ENCODE measurements at regions not wholly inside any gene's neighbourhood (a gene's known extent, or its start where the extent isn't known, plus 50 kb on each side); places are given as distances from the start of the nearest gene placed in this dataset.

DNA sequence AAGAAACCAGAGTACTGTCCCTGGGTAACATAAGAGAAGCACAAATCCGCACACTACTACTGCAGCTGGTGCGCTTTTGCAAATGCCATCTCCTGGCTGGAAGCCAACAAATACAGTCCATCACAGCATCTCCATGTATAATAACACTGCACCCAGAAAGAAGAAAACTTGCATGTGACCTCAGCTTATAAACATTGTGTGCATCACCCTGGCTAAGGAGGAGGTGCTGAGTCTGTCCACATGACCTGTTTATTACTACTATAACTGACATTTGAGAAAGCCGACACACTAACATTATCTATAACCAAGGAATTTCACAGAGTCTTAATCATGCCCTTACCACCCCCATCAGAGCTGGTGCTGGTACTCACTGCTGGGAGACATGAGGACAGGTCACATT is 516.8 kb downstream of the CFAP47 start:
- intact Hi-C loops (cut with micrococcal nuclease), result no loop called here
- Histone ChIP-seq H3K27me3 (ENCODE audit: control insufficient read depth, insufficient read depth, low read length) (no peaks in the 10 kb centered on the region), H3K36me3 (ENCODE audit: control insufficient read depth, insufficient read depth, low read length) (no peaks in the 10 kb centered on the region), H3K27ac (ENCODE audit: low read length) (no peak overlapping the region), H3K4me1 (ENCODE audit: control insufficient read depth, insufficient read depth, low read length) (no peaks in the 10 kb centered on the region), H3K4me3 (ENCODE audit: low read length) (no peak overlapping the region), H3K9me3 (ENCODE audit: control insufficient read depth, insufficient read depth, low read length) (no peaks in the 10 kb centered on the region)
- H3K27ac Mint-ChIP-seq, result no peak overlapping the region
- no peak overlapping the region for H3K4me3 Mint-ChIP-seq
- WGBS (ENCODE audit: insufficient coverage), result 96% methylated on average over 3 of the region's 3 CpGs
- no peaks in the 10 kb centered on the region for H3K36me3 Mint-ChIP-seq
- no peaks in the 10 kb centered on the region for H3K27me3 Mint-ChIP-seq (ENCODE audit: low read depth in 2 of 2)
- H3K9me3 Mint-ChIP-seq, result peaks cover 7% of the 10 kb centered on the region in 2 donors
- TF ChIP-seq, protein P1, sequence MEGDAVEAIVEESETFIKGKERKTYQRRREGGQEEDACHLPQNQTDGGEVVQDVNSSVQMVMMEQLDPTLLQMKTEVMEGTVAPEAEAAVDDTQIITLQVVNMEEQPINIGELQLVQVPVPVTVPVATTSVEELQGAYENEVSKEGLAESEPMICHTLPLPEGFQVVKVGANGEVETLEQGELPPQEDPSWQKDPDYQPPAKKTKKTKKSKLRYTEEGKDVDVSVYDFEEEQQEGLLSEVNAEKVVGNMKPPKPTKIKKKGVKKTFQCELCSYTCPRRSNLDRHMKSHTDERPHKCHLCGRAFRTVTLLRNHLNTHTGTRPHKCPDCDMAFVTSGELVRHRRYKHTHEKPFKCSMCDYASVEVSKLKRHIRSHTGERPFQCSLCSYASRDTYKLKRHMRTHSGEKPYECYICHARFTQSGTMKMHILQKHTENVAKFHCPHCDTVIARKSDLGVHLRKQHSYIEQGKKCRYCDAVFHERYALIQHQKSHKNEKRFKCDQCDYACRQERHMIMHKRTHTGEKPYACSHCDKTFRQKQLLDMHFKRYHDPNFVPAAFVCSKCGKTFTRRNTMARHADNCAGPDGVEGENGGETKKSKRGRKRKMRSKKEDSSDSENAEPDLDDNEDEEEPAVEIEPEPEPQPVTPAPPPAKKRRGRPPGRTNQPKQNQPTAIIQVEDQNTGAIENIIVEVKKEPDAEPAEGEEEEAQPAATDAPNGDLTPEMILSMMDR (IDR thresholded peaks at IDR 0.05), result no peak
- DNase-seq (no peak), ATAC-seq (no peak)
- no peaks in the 10 kb centered on the region for H3K4me1 Mint-ChIP-seq

- H3K36me3 Mint-ChIP-seq, result no peaks in the 10 kb centered on the region
- ATAC-seq (no peak), DNase-seq (no peak)
- no peaks in the 10 kb centered on the region for H3K4me1 Mint-ChIP-seq
- no peaks in the 10 kb centered on the region for H3K4me1 ChIP-seq (ENCODE audit: control insufficient read depth, insufficient read depth, low read length)
- no peak overlapping the region for H3K4me3 Mint-ChIP-seq
- H3K9me3 ChIP-seq (ENCODE audit: control insufficient read depth, insufficient read depth, low read length), result no peaks in the 10 kb centered on the region
- intact Hi-C loops (cut with micrococcal nuclease), result no loop called here
- no peak overlapping the region for H3K4me3 ChIP-seq (ENCODE audit: low read length)
- no peaks in the 10 kb centered on the region for H3K27me3 Mint-ChIP-seq (ENCODE audit: low read depth in 2 of 2)
- H3K27ac ChIP-seq (ENCODE audit: low read length), result no peak overlapping the region
- H3K9me3 Mint-ChIP-seq, result peaks cover 2 to 3% of the 10 kb centered on the region in 2 donors
- no peak overlapping the region for H3K27ac Mint-ChIP-seq
- no peaks in the 10 kb centered on the region for H3K27me3 ChIP-seq (ENCODE audit: control insufficient read depth, insufficient read depth, low read length)
- H3K36me3 ChIP-seq (ENCODE audit: control insufficient read depth, insufficient read depth, low read length), result no peaks in the 10 kb centered on the region
- 94% methylated on average over 3 of the region's 3 CpGs for WGBS (ENCODE audit: insufficient coverage)
- TF ChIP-seq, protein P1 (IDR thresholded peaks at IDR 0.05), result no peak
These were observed 523.5 kb downstream of the CFAP47 start for GRCh38 chrX:36443007-36443406.

DNA sequence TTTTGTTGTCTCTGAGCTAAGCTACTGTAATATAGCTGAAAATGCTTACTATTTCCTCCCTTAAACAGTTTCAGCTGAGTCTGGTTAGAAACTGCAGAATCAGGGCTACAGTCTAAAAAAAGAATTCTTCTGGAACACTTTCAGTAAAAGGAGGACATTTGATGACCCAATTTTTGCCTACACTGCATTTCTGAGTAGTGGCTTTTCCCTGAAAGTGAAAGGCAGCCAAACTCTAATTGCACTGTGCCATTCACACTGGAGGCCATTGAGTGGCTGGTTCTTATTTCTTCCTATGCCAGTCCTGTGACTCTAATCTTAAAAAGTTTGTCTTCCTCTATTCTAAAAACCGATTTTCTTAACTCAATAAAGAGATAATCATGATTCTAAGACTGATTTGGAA is 526.0 kb downstream of the CFAP47 start:
- ATAC-seq (no peak), DNase-seq (no peak)
- intact Hi-C loops (cut with micrococcal nuclease), result no loop called here

GRCh38 chrX:36462142-36462541 is 542.6 kb downstream of the CFAP47 start:
- H3K27me3 Mint-ChIP-seq (ENCODE audit: low read depth in 2 of 2), result no peaks in the 10 kb centered on the region
- no peak overlapping the region for H3K4me3 Mint-ChIP-seq
- H3K4me1 Mint-ChIP-seq, result no peaks in the 10 kb centered on the region
- ATAC-seq (no peak), DNase-seq (no peak)
- no peaks in the 10 kb centered on the region for H3K27me3 ChIP-seq (ENCODE audit: control insufficient read depth, insufficient read depth, low read length)
- peaks cover 3% of the 10 kb centered on the region for H3K9me3 ChIP-seq (ENCODE audit: control insufficient read depth, insufficient read depth, low read length)
- H3K4me3 ChIP-seq (ENCODE audit: low read length), result no peak overlapping the region
- TF ChIP-seq, protein P1 (IDR thresholded peaks at IDR 0.05), result no peak
- no peaks in the 10 kb centered on the region for H3K4me1 ChIP-seq (ENCODE audit: control insufficient read depth, insufficient read depth, low read length)
- no peak overlapping the region for H3K27ac Mint-ChIP-seq
- H3K36me3 Mint-ChIP-seq, result no peaks in the 10 kb centered on the region
- H3K27ac ChIP-seq (ENCODE audit: low read length), result no peak overlapping the region
- intact Hi-C loops (cut with micrococcal nuclease), result no loop called here
- no peaks in the 10 kb centered on the region for H3K36me3 ChIP-seq (ENCODE audit: control insufficient read depth, insufficient read depth, low read length)
- peaks cover 3 to 10% of the 10 kb centered on the region in 2 donors for H3K9me3 Mint-ChIP-seq

More for the DNA sequence above, 526.0 kb downstream of the CFAP47 start:
- Histone ChIP-seq H3K4me1 (ENCODE audit: control insufficient read depth, insufficient read depth, low read length) (no peaks in the 10 kb centered on the region), H3K9me3 (ENCODE audit: control insufficient read depth, insufficient read depth, low read length) (no peaks in the 10 kb centered on the region), H3K4me3 (ENCODE audit: low read length) (no peak overlapping the region), H3K27me3 (ENCODE audit: control insufficient read depth, insufficient read depth, low read length) (no peaks in the 10 kb centered on the region), H3K27ac (ENCODE audit: low read length) (no peak overlapping the region), H3K36me3 (ENCODE audit: control insufficient read depth, insufficient read depth, low read length) (no peaks in the 10 kb centered on the region)
- peaks cover 4% of the 10 kb centered on the region in 2 donors for H3K9me3 Mint-ChIP-seq
- TF ChIP-seq, protein P1 (IDR thresholded peaks at IDR 0.05), result no peak
- no CpG with 5 or more reads among the region's 1 CpG for WGBS (ENCODE audit: insufficient coverage)
- no peaks in the 10 kb centered on the region for H3K36me3 Mint-ChIP-seq
- H3K27me3 Mint-ChIP-seq (ENCODE audit: low read depth in 2 of 2), result no peaks in the 10 kb centered on the region
- H3K4me3 Mint-ChIP-seq, result no peak overlapping the region
- no peaks in the 10 kb centered on the region for H3K4me1 Mint-ChIP-seq
- H3K27ac Mint-ChIP-seq, result no peak overlapping the region
